Naive thymus-derived CD8-positive, alpha-beta T cell (primary cell): ENCODE measurements at regions not wholly inside any gene's neighbourhood (a gene's known extent, or its start where the extent isn't known, plus 50 kb on each side); places are given as distances from the start of the nearest gene placed in this dataset.
A peak's percentile ranks its signal among the peaks of the same experiment; 100 is the strongest.

ENCODE experiments used
- ATAC-seq, 2 donors: fragments of 150-1000 bp; cut with Tn5 transposase in 1 of 2; sonication (Bioruptor Pico), chemical (Tn5 transposase) in 1 of 2; 1 replicate in 1 of 2; 2 replicates in 1 of 2; pipeline ENCODE4 v1.10.0; 2021; ENCODE audit warnings: mild to moderate bottlenecking in 2 of 2, moderate library complexity in 2 of 2
- POLR2A ChIA-PET: fragments of 350-600 bp; sonication (Branson Sonifier 250); formaldehyde crosslinking; loops from one replicate; lab custom pipeline; 2021; ENCODE audit warnings: antibody characterized with exemption; lab: Charles Lee
- DNase-seq, 10 donors: peaks; one replicate each; pipeline versions ENCODE4 v3.0.0 to v3.0.0-alpha.2; 2020 to 2022
- H3K27ac Mint-ChIP-seq, 10 donors: one replicate each; pipeline ENCODE4 v1.8.0; 2020 to 2022; ENCODE audit warnings: mild to moderate bottlenecking in 10 of 10, mixed read lengths in 10 of 10, moderate library complexity in 4 of 10, inconsistent platforms in 1 of 10
- H3K27me3 Mint-ChIP-seq, 5 donors: one replicate each; pipeline ENCODE4 v1.8.0; 2021 to 2022; ENCODE audit warnings: mixed read lengths in 5 of 5
- H3K36me3 Mint-ChIP-seq, 3 donors: one replicate each; pipeline ENCODE4 v1.8.0; 2020 to 2022; ENCODE audit warnings: mixed read lengths in 3 of 3, mild to moderate bottlenecking in 2 of 3, inconsistent platforms in 1 of 3
- H3K4me1 Mint-ChIP-seq, 4 donors: one replicate each; pipeline ENCODE4 v1.8.0; 2021 to 2022; ENCODE audit warnings: mixed read lengths in 4 of 4
- H3K4me3 Mint-ChIP-seq, 10 donors: one replicate each; pipeline ENCODE4 v1.8.0; 2020 to 2022; ENCODE audit warnings: mild to moderate bottlenecking in 10 of 10, mixed read lengths in 10 of 10, moderate library complexity in 6 of 10, inconsistent platforms in 1 of 10
- H3K9me3 Mint-ChIP-seq, 9 donors: one replicate each; pipeline ENCODE4 v1.8.0; 2020 to 2022; ENCODE audit warnings: mixed read lengths in 9 of 9, mild to moderate bottlenecking in 3 of 9, inconsistent platforms in 1 of 9, moderate library complexity in 1 of 9

DNA sequence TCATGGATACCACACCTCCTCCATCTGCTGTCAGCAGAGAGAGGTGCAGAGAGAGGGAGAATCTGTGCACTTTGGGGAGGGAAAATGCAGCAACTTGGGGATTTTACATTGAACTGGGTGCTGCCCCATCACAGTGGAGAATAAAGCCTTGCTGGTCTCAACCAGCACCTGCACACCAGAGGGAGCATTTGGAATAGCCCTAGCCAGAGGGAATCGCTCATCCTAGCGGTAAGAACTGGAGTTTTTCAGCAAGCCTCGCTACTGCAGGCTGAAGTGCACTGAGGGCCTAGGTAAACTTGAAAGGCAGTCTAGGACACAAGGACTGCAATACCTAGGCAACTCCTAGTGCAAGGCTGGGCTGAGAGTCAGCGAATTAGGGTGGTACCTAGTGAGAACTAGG, 148.7 kb downstream of the KDR start:
- H3K27me3 Mint-ChIP-seq = peaks cover 5 to 34% (median 9%) of the 10 kb centered on the region in 5 donors
- no peak for DNase-seq
- no peaks in the 10 kb centered on the region for H3K4me1 Mint-ChIP-seq
- POLR2A ChIA-PET = no interaction called here
- H3K9me3 Mint-ChIP-seq = peaks cover 0 to 21% (median 9%) of the 10 kb centered on the region in 9 donors
- no peaks in the 10 kb centered on the region for H3K36me3 Mint-ChIP-seq
- no peak overlapping the region for H3K27ac Mint-ChIP-seq
- no peak for ATAC-seq
- H3K4me3 Mint-ChIP-seq = no peak overlapping the region

DNA sequence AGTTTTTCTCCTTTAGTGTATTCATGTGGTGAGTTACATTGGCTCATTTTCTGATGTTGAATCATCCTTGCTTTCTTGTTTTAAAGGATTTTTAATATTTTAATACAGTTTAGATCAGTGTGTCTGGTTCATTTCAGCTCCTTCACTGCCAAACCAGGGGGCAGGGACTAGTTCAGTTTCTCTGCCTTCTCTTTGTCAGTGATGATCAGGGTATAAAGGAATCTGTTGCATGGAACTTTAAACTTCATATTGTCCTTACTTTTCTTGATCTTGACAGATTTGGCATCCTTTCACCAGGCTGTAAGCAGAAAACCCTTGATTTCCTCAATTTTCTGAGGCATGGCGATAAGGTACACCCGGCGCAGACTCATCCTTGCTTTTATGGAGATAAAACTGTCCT, 149.4 kb downstream of the KDR start:
- Mint-ChIP-seq H3K4me1 (no peaks in the 10 kb centered on the region), H3K4me3 (no peak overlapping the region), H3K9me3 (peaks cover 0 to 21% (median 9%) of the 10 kb centered on the region in 9 donors), H3K27me3 (peaks cover 5 to 34% (median 9%) of the 10 kb centered on the region in 5 donors), H3K27ac (no peak overlapping the region), H3K36me3 (no peaks in the 10 kb centered on the region)
- DNase-seq (no peak), ATAC-seq (no peak)
- POLR2A ChIA-PET = no interaction called here

DNA sequence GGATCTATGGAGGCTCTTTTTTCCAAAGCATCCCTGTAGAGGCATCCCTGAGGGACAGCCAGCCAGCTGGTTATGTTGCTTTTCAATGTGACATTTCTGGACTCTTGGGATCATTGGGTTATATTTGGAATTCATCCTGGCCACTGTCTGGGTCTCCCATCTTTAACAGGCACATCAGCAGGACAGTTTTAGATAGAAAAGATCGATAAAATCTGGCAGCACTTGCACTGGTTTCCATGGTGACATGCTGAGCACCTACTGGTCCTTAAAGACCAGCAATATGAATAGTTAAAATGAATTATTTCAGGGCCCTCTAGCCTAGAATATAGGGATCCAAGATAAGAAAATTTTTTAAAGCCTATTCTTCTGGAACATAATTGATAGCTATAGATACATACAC, 151.6 kb downstream of the KDR start:
- Mint-ChIP-seq H3K4me1 (no peaks in the 10 kb centered on the region), H3K27me3 (peaks cover 5 to 24% (median 8%) of the 10 kb centered on the region in 5 donors), H3K36me3 (no peaks in the 10 kb centered on the region), H3K4me3 (no peak overlapping the region), H3K27ac (no peak overlapping the region), H3K9me3 (peaks cover 0 to 5% (median 0%) of the 10 kb centered on the region in 9 donors)
- ATAC-seq (no peak), DNase-seq (no peak)
- POLR2A ChIA-PET = no interaction called here

DNA sequence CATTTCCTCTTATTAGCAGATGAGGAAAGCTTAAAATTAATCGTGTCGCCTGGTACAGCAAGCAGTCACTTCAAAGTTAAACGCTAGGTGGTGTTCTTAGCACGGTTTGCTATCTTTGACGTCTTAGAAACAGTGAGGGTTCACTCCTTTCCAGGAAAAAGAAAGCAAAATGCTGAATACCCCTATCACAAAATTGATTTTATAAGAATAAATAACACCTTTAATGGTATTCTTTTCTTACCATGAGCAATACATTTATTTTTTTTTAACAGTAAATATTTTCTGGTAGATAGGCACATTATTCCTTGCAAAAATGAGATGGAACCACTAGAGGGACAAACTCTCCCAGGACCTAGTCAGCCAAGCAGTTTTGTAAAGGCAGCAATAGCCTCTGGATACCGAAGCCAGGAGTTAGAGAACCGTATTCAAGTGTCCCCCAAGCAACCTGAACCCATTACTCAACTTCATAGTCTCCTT, 153.9 kb downstream of the KDR start:
- Mint-ChIP-seq H3K27ac (peak overlapping the region in 1 of 10 donors; percentile 17), H3K9me3 (no peaks in the 10 kb centered on the region), H3K4me1 (no peaks in the 10 kb centered on the region), H3K36me3 (no peaks in the 10 kb centered on the region), H3K4me3 (no peak overlapping the region), H3K27me3 (peaks cover 1 to 13% (median 5%) of the 10 kb centered on the region in 5 donors)
- POLR2A ChIA-PET = no interaction called here
- peak in 1 of 2 donors; percentile 46 for ATAC-seq
- DNase-seq = peak in 4 of 10 donors; percentile 10 to 32 (median 19)

DNA sequence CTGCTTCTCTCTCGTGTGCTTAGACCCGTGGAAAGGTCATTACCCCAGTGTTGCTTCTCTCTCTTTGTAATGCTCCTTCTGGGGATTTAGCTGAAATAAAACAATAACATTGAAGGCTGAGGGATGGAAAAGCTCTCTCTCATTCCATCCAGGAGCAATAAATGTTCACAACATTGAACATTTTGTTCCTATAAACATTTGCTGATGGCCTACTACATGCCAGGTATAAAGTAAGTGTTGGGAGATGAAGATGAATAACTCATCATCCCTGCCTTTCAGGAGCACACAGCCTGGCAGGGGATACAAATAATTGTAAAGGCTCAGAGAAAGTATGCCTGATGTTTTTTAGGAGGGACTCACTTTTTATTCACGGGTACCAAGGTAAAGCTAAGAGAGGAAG, 158.1 kb downstream of the KDR start:
- no peaks in the 10 kb centered on the region for H3K4me1 Mint-ChIP-seq
- no peak overlapping the region for H3K4me3 Mint-ChIP-seq
- DNase-seq (no peak), ATAC-seq (no peak)
- H3K27me3 Mint-ChIP-seq = peaks cover 0 to 15% (median 2%) of the 10 kb centered on the region in 5 donors
- no peaks in the 10 kb centered on the region for H3K36me3 Mint-ChIP-seq
- no peaks in the 10 kb centered on the region for H3K9me3 Mint-ChIP-seq
- POLR2A ChIA-PET = no interaction called here
- peak overlapping the region in 1 of 10 donors; percentile 10 for H3K27ac Mint-ChIP-seq

DNA sequence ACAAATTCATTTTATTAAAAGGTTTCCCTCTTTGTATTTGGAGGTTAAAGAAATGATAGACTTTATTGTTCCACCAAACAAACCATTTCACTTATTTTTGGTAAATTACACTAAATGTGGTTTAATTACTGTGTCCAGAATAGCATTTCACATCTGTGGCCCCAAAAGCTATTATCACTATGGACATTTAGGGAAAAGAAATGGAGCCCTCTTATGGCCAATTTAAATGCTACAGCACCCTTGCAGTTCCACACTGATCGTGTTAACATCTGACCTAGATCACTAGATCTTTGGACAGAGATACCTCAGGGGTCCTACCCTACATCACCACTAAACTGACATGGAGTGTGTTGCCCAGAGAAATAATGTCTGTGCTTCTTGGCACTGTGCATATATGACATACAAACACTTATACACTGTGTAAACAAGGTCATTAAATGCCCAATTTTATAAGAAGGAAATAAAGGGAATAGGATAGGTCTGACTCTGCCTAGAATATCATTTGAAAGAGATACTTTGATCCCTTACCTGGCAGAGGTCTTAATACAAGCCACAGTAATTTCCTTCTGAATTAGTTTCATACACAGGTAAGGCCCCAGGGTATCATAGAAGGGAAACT, 163.9 kb downstream of the KDR start:
- DNase-seq (peak in 3 of 10 donors; percentile 33 to 43 (median 42)), ATAC-seq (peak in 1 of 2 donors; percentile 31)
- peaks cover 4 to 31% (median 17%) of the 10 kb centered on the region in 4 donors for H3K4me1 Mint-ChIP-seq
- H3K36me3 Mint-ChIP-seq = no peaks in the 10 kb centered on the region
- H3K4me3 Mint-ChIP-seq = no peak overlapping the region
- peaks cover 0 to 5% (median 0%) of the 10 kb centered on the region in 5 donors for H3K27me3 Mint-ChIP-seq
- peak overlapping the region in 1 of 10 donors; percentile 1 for H3K27ac Mint-ChIP-seq
- POLR2A ChIA-PET = no interaction called here
- H3K9me3 Mint-ChIP-seq = no peaks in the 10 kb centered on the region

DNA sequence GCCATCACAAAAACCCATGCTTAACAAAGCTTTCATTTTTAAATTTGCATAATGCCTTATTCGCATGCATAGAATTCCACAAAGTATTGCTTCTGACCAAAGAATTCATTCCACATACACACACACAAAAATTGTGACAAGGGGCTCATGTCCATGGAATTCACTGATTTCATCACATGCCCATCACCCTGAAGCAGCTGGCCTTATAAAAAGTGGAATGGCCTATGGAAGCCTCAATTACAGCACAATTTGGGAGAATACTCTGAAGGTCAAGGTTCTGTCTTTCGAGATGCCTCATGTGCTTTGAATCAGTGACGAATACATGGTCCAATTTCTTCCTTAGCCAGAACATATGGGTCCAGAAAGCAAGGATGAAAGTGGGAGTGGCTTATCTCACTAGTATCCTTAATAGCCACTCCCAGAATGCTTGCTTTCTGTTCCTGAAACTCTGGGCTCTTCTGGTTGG, 165.7 kb downstream of the KDR start:
- H3K9me3 Mint-ChIP-seq = no peaks in the 10 kb centered on the region
- DNase-seq (no peak), ATAC-seq (no peak)
- H3K4me3 Mint-ChIP-seq = no peak overlapping the region
- peaks cover 0 to 5% (median 0%) of the 10 kb centered on the region in 5 donors for H3K27me3 Mint-ChIP-seq
- H3K27ac Mint-ChIP-seq = peak overlapping the region in 3 of 10 donors; percentile 17 to 63 (median 49)
- peaks cover 4 to 31% (median 17%) of the 10 kb centered on the region in 4 donors for H3K4me1 Mint-ChIP-seq
- H3K36me3 Mint-ChIP-seq = no peaks in the 10 kb centered on the region
- POLR2A ChIA-PET = no interaction called here

DNA sequence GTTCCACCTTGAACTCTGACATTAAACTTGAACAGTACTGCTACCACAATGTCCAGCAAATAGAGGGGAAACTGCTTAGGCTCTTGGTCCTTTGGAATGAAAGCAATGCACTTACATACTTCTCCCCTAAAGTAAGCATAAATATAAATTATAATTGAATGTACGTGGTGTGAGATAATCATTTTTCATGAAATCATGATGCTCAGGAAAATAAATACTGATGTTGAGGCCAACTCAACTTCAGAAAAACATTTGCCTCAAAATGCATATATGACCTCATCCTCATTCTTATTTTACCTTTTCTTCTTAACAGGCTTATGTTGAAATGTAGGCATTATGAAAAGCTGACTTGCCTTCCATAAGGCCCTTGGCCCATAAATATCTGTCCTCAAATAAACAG, 166.3 kb downstream of the KDR start:
- Mint-ChIP-seq H3K9me3 (no peaks in the 10 kb centered on the region), H3K27ac (peak overlapping the region in 2 of 10 donors; percentile 49 to 73), H3K36me3 (no peaks in the 10 kb centered on the region), H3K4me1 (peaks cover 4 to 31% (median 17%) of the 10 kb centered on the region in 4 donors), H3K4me3 (no peak overlapping the region), H3K27me3 (peaks cover 0 to 5% (median 0%) of the 10 kb centered on the region in 5 donors)
- POLR2A ChIA-PET = no interaction called here
- ATAC-seq (no peak), DNase-seq (no peak)

DNA sequence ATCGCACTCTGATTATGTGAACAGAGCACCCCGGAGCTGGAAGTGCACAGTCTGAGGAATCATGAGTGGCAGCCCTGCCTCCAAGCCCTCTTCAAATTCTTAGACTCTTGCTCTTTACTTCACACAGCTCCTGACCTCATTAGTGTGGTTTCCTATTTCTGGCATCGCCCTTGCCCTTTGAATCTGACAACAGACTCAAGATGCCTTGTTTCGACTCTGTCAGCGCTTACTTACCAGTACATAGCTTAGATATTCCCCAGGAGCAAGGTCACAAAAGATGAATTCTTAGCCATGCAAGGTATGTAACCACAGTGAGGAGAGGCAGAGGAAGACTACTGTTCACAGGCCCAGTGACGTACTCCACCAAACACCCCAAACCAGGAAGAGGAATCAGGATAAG, 167.2 kb downstream of the KDR start:
- Mint-ChIP-seq H3K4me1 (peaks cover 4 to 31% (median 17%) of the 10 kb centered on the region in 4 donors), H3K27ac (peak overlapping the region in 9 of 10 donors; percentile 10 to 91 (median 74)), H3K9me3 (no peaks in the 10 kb centered on the region), H3K36me3 (no peaks in the 10 kb centered on the region), H3K4me3 (peak overlapping the region in 8 of 10 donors; percentile 5 to 52 (median 45)), H3K27me3 (peaks cover 0 to 2% (median 0%) of the 10 kb centered on the region in 5 donors)
- ATAC-seq = peak in 1 of 2 donors; percentile 86
- POLR2A ChIA-PET = no interaction called here
- DNase-seq = peak in 6 of 10 donors; percentile 7 to 64 (median 42)

DNA sequence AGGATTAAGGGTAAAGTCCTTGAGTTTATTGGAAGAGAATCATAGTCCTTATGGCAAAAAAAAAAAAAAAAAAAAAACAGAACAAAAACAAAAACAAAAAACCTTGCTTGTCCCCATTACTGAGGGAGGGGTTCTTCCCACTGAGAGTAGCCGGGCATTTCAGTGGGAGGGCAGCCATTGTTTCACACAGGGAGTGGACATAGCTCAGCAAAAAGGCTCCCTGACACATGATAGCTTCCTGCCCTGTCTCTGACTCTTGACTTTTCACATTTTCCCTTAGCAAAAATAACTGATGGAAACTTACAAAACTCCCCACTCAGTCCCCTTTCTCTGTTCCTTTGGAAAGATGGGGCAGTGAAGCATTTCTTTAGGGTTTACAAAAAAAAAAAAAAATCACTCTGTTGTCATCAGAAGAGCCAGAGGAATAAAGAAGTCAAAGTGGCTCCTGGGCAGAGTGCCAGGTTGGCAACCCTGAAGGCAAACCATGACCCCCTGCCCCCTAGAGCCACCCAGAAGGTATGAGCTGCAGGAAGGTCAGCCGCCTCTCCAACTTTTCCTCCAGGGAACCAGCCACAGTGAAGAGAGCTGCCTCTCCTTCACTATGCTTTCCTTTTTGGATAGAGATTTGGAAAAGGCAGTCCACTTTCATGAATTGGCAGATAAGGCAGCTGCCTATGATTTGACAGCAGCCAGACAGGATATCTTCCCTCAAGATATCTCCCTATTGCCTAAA, 170.6 kb downstream of the KDR start:
- H3K27me3 Mint-ChIP-seq = no peaks in the 10 kb centered on the region
- H3K9me3 Mint-ChIP-seq = no peaks in the 10 kb centered on the region
- H3K4me1 Mint-ChIP-seq = peaks cover 4 to 26% (median 14%) of the 10 kb centered on the region in 4 donors
- H3K4me3 Mint-ChIP-seq = no peak overlapping the region
- POLR2A ChIA-PET = interaction anchor here (0.7 kb wide), 1 partner anchor 12 kb away, joined by 3 read pairs; no protein-coding TSS in a partner anchor
- DNase-seq = no peak
- H3K36me3 Mint-ChIP-seq = no peaks in the 10 kb centered on the region
- ATAC-seq = no peak
- H3K27ac Mint-ChIP-seq = peak overlapping the region in 1 of 10 donors; percentile 16

DNA sequence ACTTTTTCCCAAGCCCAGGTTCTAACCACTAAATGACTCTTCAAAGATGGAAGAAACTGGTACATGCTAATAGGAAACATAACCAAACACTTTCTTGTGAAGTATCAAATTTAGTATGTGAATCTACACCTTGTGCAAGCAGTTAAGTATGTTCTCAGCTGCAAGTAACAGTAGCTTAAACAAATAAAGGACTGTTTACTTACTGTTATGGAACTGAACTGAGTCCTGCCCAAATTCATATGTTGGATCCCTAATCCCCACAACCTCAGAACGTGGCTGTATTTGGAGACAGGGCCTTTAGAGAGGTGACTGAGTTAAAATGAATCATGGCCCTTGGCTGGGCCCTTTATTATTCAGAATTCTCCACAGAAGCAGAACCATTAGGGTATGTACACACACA, 178.7 kb downstream of the KDR start:
- no peak overlapping the region for H3K4me3 Mint-ChIP-seq
- no peak for DNase-seq
- H3K36me3 Mint-ChIP-seq = no peaks in the 10 kb centered on the region
- no peaks in the 10 kb centered on the region for H3K9me3 Mint-ChIP-seq
- peaks cover 13 to 45% (median 24%) of the 10 kb centered on the region in 4 donors for H3K4me1 Mint-ChIP-seq
- ATAC-seq = no peak
- POLR2A ChIA-PET = no interaction called here
- peak overlapping the region in 1 of 10 donors; percentile 43 for H3K27ac Mint-ChIP-seq
- H3K27me3 Mint-ChIP-seq = no peaks in the 10 kb centered on the region

DNA sequence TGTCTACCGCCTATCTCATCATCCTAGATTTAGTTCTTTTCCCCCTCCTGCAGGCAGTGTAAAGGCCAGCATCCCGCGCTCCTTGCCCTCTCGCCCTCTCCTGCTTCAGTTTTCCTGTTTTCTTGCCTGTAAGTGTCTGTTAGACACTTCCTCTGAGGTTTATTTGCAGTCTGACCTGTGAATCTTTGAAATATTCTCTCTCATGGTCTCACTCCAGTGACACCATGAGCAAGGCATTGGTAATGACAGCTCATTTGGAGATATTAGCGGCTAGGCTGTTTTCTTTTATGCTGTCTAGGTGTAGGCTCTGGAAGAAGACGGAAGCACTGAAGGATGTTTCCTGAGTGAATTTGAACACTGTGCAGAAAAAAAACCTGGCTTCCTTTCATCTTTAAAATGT, 179.6 kb downstream of the KDR start:
- no peaks in the 10 kb centered on the region for H3K9me3 Mint-ChIP-seq
- DNase-seq (peak in 4 of 10 donors; percentile 11 to 44 (median 27)), ATAC-seq (no peak)
- no peak overlapping the region for H3K4me3 Mint-ChIP-seq
- peaks cover 18 to 50% (median 33%) of the 10 kb centered on the region in 4 donors for H3K4me1 Mint-ChIP-seq
- POLR2A ChIA-PET = no interaction called here
- H3K27me3 Mint-ChIP-seq = no peaks in the 10 kb centered on the region
- peak overlapping the region in 8 of 10 donors; percentile 42 to 98 (median 88) for H3K27ac Mint-ChIP-seq
- H3K36me3 Mint-ChIP-seq = no peaks in the 10 kb centered on the region

DNA sequence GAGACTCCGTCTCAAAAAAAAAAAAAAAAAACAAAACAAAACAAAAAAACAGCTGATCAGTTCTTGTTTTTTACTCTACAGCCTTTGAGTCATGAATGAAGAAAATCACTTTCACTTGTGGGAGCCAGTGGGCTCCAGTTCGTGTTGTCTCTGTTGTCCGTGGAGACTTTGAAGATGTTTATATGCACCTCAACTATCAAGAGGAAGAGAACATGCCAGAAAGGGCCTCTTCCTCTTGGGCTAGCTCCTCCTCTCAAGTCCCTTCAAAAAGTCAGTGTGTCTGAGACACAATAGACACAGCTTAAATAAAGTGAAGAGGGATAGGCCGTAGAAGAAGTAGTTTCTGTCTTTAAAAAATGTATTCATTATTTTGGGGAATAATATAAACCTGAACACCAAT, 182.7 kb downstream of the KDR start:
- POLR2A ChIA-PET = interaction anchor here (0.6 kb wide), 1 partner anchor 12 kb away, joined by 3 read pairs; no protein-coding TSS in a partner anchor
- peaks cover 19 to 54% (median 41%) of the 10 kb centered on the region in 4 donors for H3K4me1 Mint-ChIP-seq
- no peaks in the 10 kb centered on the region for H3K27me3 Mint-ChIP-seq
- H3K36me3 Mint-ChIP-seq = no peaks in the 10 kb centered on the region
- peak overlapping the region; percentile 49 to 98 (median 96) for H3K27ac Mint-ChIP-seq
- ATAC-seq = peak; percentile 86 to 92
- DNase-seq = peak in 8 of 10 donors; percentile 42 to 89 (median 68)
- H3K9me3 Mint-ChIP-seq = no peaks in the 10 kb centered on the region
- H3K4me3 Mint-ChIP-seq = peak overlapping the region; percentile 61 to 80 (median 72)
